ENCODE measurements at regions not wholly inside any gene's neighbourhood (a gene's known extent, or its start where the extent isn't known, plus 50 kb on each side); places are given as distances from the start of the nearest gene placed in this dataset.

DNA sequence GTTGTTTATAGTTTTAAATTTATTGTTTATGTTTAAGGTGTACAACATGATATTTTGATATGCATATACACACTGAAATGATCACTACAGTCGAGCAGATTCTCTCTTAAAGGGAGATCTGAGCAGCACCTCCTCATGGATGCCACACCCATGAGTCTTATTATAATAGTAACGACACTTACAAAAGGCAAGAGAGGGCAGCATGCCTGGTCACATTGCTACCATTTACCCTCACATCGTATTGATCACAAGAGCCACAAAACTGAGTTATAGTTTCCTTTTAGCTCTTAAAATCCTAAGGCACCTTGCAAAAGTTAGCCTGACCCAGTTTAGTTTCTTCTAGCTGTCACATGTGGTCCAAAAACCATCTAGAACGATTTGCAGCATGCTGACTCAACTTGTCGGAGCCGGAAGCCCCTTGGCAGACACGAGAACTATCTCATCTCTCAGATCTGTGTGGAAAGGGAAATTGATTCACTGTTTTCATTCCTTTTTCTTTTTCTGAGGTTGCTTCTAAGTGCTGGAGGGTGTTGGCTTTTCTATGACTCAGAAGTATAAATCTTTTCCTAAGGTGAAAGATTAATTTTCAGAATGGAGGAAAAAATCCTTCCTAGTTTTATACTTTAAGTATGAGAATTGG, 85.3 kb downstream of the CDC42EP3 start:
- TF ChIP-seq CTCF (conservative IDR thresholded peaks at IDR 0.05; ENCODE audit: control insufficient read depth, insufficient read depth, low read depth, low read length), result no peak
- peak; percentile 97 for DNase-seq (ENCODE audit: low read depth)
- no peak overlapping the region for H3K4me3 ChIP-seq (ENCODE audit: control insufficient read depth, low read depth, low read length)

DNA sequence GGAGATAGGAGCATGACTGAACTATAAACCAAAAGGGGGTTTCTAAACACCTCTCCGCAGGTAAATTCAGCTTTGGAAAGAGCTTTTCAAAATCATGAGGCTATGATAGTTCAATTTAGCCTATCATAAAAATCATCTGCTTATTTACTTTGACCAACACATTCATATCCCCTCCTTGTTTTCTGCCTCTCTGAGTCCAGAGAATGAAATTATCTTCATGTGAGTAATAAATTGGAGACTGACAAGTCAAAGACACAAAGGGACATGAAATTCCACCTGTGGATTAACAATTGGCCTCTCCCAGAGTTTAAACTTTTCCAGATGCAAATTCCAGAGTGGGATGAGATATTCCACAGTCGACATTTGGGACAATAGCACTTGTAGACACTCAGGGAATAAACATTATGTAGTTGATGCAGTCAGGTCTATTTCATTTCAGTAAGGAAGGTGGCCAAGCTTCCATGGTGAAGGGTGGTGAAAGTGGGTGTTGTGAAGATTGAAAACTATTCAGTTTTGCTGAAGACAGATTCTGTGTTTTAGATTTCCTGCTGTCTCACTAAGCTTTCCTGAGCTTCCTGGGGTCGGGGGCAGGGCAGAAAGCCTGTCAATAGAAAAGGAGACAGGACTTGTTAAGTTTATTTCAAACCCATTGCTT, 84.7 kb downstream of the CDC42EP3 start:
- no peak for DNase-seq (ENCODE audit: low read depth)
- no peak overlapping the region for H3K4me3 ChIP-seq (ENCODE audit: control insufficient read depth, low read depth, low read length)
- TF ChIP-seq CTCF (conservative IDR thresholded peaks at IDR 0.05; ENCODE audit: control insufficient read depth, insufficient read depth, low read depth, low read length), result no peak

- H3K4me3 ChIP-seq (ENCODE audit: control insufficient read depth, low read depth, low read length), result no peak overlapping the region
- no peak for DNase-seq (ENCODE audit: low read depth)
- no peak for TF ChIP-seq CTCF (conservative IDR thresholded peaks at IDR 0.05; ENCODE audit: control insufficient read depth, insufficient read depth, low read depth, low read length)
Measured at GRCh38 chr2:37587817-37588216, 83.6 kb downstream of the CDC42EP3 start.

GRCh38 chr2:37588316-37588777, 83.1 kb downstream of the CDC42EP3 start:
- no peak for TF ChIP-seq CTCF (conservative IDR thresholded peaks at IDR 0.05; ENCODE audit: control insufficient read depth, insufficient read depth, low read depth, low read length)
- no peak overlapping the region for H3K4me3 ChIP-seq (ENCODE audit: control insufficient read depth, low read depth, low read length)
- DNase-seq (ENCODE audit: low read depth), result peak; percentile 64

- DNase-seq (ENCODE audit: low read depth), result peak; percentile 62
- no peak for TF ChIP-seq CTCF (conservative IDR thresholded peaks at IDR 0.05; ENCODE audit: control insufficient read depth, insufficient read depth, low read depth, low read length)
- no peak overlapping the region for H3K4me3 ChIP-seq (ENCODE audit: control insufficient read depth, low read depth, low read length)
Measured at GRCh38 chr2:37589298-37589697, 82.1 kb downstream of the CDC42EP3 start.

DNA sequence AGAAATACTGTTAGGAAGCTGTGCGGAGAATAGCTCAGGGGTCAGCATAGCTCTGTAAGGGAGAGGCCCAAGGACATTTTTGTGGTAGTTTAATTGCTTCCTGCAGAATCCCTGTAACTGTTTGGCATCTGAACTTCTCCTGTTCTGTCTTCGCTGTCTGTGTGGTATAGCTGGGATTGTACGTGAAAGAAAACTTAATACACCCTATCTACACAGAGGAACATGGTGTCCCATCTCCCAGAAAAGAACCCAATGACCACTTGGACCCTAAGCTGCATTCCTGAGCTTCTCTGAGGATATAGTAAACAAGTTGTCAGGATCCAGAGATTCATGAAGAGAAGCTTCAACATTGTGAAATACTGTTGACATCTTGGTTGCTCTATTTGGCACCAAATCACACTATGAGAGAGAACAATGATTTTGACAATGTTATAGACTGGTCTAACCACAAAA, 81.3 kb downstream of the CDC42EP3 start:
- no peak for TF ChIP-seq CTCF (conservative IDR thresholded peaks at IDR 0.05; ENCODE audit: control insufficient read depth, insufficient read depth, low read depth, low read length)
- H3K4me3 ChIP-seq (ENCODE audit: control insufficient read depth, low read depth, low read length), result no peak overlapping the region
- peak; percentile 97 for DNase-seq (ENCODE audit: low read depth)

All from fibroblast of mammary gland (primary cell).